ENCODE measurements at regions not wholly inside any gene's neighbourhood (a gene's known extent, or its start where the extent isn't known, plus 50 kb on each side); places are given as distances from the start of the nearest gene placed in this dataset.

- in situ Hi-C loops (cut with MboI; ENCODE audit: low pct_unique_long_range_greater_than_20kb in 2 of 9, low sequenced_read_pairs in 9 of 9, unreplicated experiment in 9 of 9): no loop called here
- 0 to 100% (median 82%) methylated on average over 1 to 2 of the region's 2 CpGs; no CpG with 5 or more reads in 2 of the 10 experiments for WGBS, 10 experiments
- H3K4me3 ChIP-seq: no peak overlapping the region
- no peak for ATAC-seq (replicated peaks in 6 of 8)
- H3K27ac ChIP-seq: no peak overlapping the region
- H3K4me1 ChIP-seq (replicated peaks in 1 of 2): no peaks in the 10 kb centered on the region
Measured at GRCh38 chr4:180261346-180261745, 1981.9 kb upstream of the TENM3 start.

DNA sequence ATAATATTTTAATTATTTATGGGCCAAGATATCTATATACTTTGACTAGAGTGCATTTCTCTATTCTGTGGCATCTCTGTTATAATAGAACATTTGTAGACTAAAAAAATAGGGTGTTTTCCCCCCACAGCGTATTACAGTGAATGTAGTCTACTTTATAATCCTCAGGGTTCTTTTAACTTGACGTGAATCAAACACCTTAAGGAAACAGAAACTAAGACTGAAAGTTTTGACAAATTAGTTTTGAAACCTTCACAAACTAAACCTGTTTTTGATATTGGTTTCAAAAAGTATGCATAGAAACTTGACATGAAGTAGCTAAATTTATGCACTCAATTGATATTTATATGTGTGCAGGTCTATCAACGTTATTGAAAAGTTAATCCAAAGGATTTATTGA lies 1963.1 kb upstream of the TENM3 start:
- Histone ChIP-seq H3K4me1 (replicated peaks in 1 of 2) (peaks cover 0 to 17% of the 10 kb centered on the region in 2 donors), H3K4me3 (no peak overlapping the region), H3K27ac (no peak overlapping the region)
- 5 to 100% (median 89%) methylated on average over 1 to 3 of the region's 3 CpGs; no CpG with 5 or more reads in 1 of the 10 experiments for WGBS, 10 experiments
- in situ Hi-C loops (cut with MboI; ENCODE audit: low pct_unique_long_range_greater_than_20kb in 2 of 9, low sequenced_read_pairs in 9 of 9, unreplicated experiment in 9 of 9): no loop called here
- no peak for ATAC-seq (replicated peaks in 6 of 8)

GRCh38 chr4:180280726-180281297 lies 1962.4 kb upstream of the TENM3 start:
- Histone ChIP-seq H3K4me3 (no peak overlapping the region), H3K4me1 (replicated peaks in 1 of 2) (peaks cover 0 to 17% of the 10 kb centered on the region in 2 donors), H3K27ac (no peak overlapping the region)
- 7 to 75% (median 50%) methylated on average over 3 to 6 of the region's 6 CpGs for WGBS, 10 experiments
- in situ Hi-C loops (cut with MboI; ENCODE audit: low pct_unique_long_range_greater_than_20kb in 2 of 9, low sequenced_read_pairs in 9 of 9, unreplicated experiment in 9 of 9): no loop called here
- ATAC-seq (replicated peaks in 6 of 8): peak in 6 of 8 experiments; percentile 42 to 82 (median 74)

GRCh38 chr4:180281724-180282123 lies 1961.5 kb upstream of the TENM3 start:
- peak in 4 of 8 experiments; percentile 47 to 92 (median 56) for ATAC-seq (replicated peaks in 6 of 8)
- H3K4me3 ChIP-seq: no peak overlapping the region
- in situ Hi-C loops (cut with MboI; ENCODE audit: low pct_unique_long_range_greater_than_20kb in 2 of 9, low sequenced_read_pairs in 9 of 9, unreplicated experiment in 9 of 9): no loop called here
- no peak overlapping the region for H3K27ac ChIP-seq
- peaks cover 0 to 17% of the 10 kb centered on the region in 2 donors for H3K4me1 ChIP-seq (replicated peaks in 1 of 2)
- 0 to 90% (median 33%) methylated on average over 1 to 3 of the region's 3 CpGs; no CpG with 5 or more reads in 1 of the 10 experiments for WGBS, 10 experiments

DNA sequence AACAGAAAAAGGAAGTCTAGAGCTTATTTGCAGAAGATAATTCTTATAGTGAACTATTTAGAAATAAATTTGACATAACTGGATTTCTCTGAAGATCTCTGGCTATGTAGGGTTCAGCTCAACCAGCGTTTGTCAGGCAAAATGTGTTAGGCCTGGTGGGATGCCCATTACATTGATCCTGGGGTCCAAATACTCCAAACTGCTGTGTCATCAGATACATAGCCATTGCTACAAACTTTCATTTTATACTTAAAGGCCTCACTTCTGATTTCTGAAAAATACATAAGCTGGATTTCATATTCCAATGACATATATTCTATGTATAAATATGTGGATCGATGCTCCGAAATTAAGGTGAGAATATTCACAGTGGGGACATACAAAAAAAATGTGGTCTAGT lies 1958.9 kb upstream of the TENM3 start:
- in situ Hi-C loops (cut with MboI; ENCODE audit: low pct_unique_long_range_greater_than_20kb in 2 of 9, low sequenced_read_pairs in 9 of 9, unreplicated experiment in 9 of 9): no loop called here
- no peak overlapping the region for H3K4me3 ChIP-seq
- peaks cover 0 to 17% of the 10 kb centered on the region in 2 donors for H3K4me1 ChIP-seq (replicated peaks in 1 of 2)
- no peak overlapping the region for H3K27ac ChIP-seq
- no peak for ATAC-seq (replicated peaks in 6 of 8)
- 0 to 83% (median 38%) methylated on average over 1 to 3 of the region's 3 CpGs; no CpG with 5 or more reads in 3 of the 10 experiments for WGBS, 10 experiments

DNA sequence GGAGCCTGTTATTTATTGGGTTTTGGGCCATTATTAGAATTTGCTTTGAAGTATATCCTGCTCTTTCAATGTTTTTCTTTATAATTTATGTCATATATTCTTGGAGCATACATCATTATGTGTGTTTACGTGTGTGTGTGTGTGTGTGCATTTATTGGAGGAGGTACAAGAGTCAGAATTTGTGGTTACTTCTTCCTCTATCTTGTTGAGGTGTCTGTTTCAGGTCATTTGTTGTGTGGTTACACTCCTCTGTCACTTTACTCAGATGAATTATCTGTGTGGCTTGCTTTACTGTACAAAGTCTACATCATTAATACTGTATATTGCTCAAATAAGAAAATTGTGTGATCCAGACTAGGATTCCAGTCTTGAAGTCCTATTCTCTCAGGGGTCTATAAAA lies 1957.4 kb upstream of the TENM3 start:
- no peak overlapping the region for H3K4me3 ChIP-seq
- peaks cover 0 to 14% of the 10 kb centered on the region in 2 donors for H3K4me1 ChIP-seq (replicated peaks in 1 of 2)
- 0 to 100% (median 53%) methylated on average over 1 of the region's 1 CpG; no CpG with 5 or more reads in 6 of the 10 experiments for WGBS, 10 experiments
- in situ Hi-C loops (cut with MboI; ENCODE audit: low pct_unique_long_range_greater_than_20kb in 2 of 9, low sequenced_read_pairs in 9 of 9, unreplicated experiment in 9 of 9): no loop called here
- H3K27ac ChIP-seq: no peak overlapping the region
- no peak for ATAC-seq (replicated peaks in 6 of 8)

GRCh38 chr4:180292339-180292738 lies 1950.9 kb upstream of the TENM3 start:
- in situ Hi-C loops (cut with MboI; ENCODE audit: low pct_unique_long_range_greater_than_20kb in 2 of 9, low sequenced_read_pairs in 9 of 9, unreplicated experiment in 9 of 9): no loop called here
- H3K4me3 ChIP-seq: no peak overlapping the region
- WGBS, 10 experiments: 0 to 100% (median 39%) methylated on average over 1 of the region's 1 CpG; no CpG with 5 or more reads in 2 of the 10 experiments
- no peak for ATAC-seq (replicated peaks in 6 of 8)
- H3K4me1 ChIP-seq (replicated peaks in 1 of 2): no peaks in the 10 kb centered on the region
- no peak overlapping the region for H3K27ac ChIP-seq

DNA sequence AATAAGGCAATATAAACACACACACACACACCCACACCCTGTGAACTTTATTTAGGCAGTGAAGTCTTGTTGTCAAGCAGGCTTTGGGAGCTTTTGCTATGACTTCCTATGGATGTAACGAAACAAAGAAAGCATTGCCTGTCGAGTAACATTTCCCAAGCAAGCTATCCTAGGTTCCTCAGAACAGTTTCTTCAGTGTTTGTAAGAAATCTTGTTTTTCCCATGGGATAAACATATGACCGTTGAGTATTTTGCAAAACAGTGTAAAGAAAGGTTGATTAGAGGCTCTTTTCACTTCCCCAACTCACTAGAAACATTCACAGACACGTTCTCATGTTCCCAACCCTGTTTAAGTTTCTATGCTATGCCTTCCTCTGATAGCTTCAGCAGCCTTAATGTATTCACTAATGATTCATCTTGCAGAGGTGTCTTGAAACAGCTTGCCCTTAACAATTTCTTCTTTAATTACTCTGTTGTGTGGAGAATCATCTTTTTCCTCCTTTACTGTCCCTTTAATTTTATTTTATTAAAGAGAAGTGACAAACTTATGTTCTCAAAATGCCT lies 1947.1 kb upstream of the TENM3 start:
- peak in 1 of 8 experiments; percentile 23 for ATAC-seq (replicated peaks in 6 of 8)
- in situ Hi-C loops (cut with MboI; ENCODE audit: low pct_unique_long_range_greater_than_20kb in 2 of 9, low sequenced_read_pairs in 9 of 9, unreplicated experiment in 9 of 9): no loop called here
- H3K4me1 ChIP-seq (replicated peaks in 1 of 2): no peaks in the 10 kb centered on the region
- WGBS, 10 experiments: 0 to 87% (median 41%) methylated on average over 1 to 4 of the region's 4 CpGs
- no peak overlapping the region for H3K27ac ChIP-seq
- H3K4me3 ChIP-seq: no peak overlapping the region

DNA sequence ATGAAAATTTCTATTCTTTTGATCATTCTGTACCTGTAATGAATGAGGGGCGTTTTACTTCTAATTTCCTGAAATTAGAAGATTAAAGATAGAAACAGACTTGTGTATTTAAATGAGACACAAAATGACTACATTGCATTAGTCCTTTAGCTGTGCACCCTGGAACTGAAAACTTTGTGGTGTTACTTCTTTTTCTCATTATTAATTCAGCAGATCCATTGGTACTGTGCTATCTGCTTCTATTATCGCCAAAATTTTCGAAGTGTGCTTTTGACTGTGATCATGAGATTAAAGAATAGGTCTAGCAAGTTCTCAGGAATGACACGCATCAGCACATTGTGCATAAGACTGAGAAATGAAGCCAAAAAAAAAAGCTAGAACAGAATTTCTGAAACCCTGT lies 1938.9 kb upstream of the TENM3 start:
- Histone ChIP-seq H3K4me1 (replicated peaks in 1 of 2) (no peaks in the 10 kb centered on the region), H3K4me3 (no peak overlapping the region), H3K27ac (no peak overlapping the region)
- 5 to 92% (median 49%) methylated on average over 3 to 4 of the region's 4 CpGs for WGBS, 10 experiments
- in situ Hi-C loops (cut with MboI; ENCODE audit: low pct_unique_long_range_greater_than_20kb in 2 of 9, low sequenced_read_pairs in 9 of 9, unreplicated experiment in 9 of 9): no loop called here
- ATAC-seq (replicated peaks in 6 of 8): no peak

GRCh38 chr4:180310616-180311015 lies 1932.6 kb upstream of the TENM3 start:
- no peak overlapping the region for H3K4me3 ChIP-seq
- 61 to 100% (median 95%) methylated on average over 1 to 3 of the region's 3 CpGs; no CpG with 5 or more reads in 1 of the 10 experiments for WGBS, 10 experiments
- ATAC-seq (replicated peaks in 6 of 8): no peak
- H3K27ac ChIP-seq: no peak overlapping the region
- H3K4me1 ChIP-seq (replicated peaks in 1 of 2): no peaks in the 10 kb centered on the region
- in situ Hi-C loops (cut with MboI; ENCODE audit: low pct_unique_long_range_greater_than_20kb in 2 of 9, low sequenced_read_pairs in 9 of 9, unreplicated experiment in 9 of 9): no loop called here

DNA sequence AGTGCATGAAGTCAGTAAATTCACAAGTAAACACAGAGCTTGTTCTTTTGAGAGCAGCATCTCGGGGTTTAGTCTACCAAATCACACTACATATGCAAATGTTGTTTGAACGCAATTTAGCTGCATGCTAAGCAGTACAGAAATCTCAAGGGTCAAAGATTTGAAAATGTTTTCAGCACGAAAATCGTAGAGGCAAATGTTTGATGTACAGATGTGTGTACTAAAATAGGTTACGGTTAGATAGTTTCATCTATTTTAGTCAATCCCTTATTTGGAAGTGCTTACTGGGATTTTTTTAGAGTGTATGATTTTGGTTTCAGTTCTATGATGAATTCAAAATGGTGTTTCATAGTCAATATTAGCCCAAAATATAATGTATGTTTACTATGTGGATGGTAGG lies 1928.2 kb upstream of the TENM3 start:
- no peak overlapping the region for H3K4me3 ChIP-seq
- H3K27ac ChIP-seq: no peak overlapping the region
- ATAC-seq (replicated peaks in 6 of 8): no peak
- 0 to 78% (median 55%) methylated on average over 1 to 5 of the region's 5 CpGs; no CpG with 5 or more reads in 3 of the 10 experiments for WGBS, 10 experiments
- in situ Hi-C loops (cut with MboI; ENCODE audit: low pct_unique_long_range_greater_than_20kb in 2 of 9, low sequenced_read_pairs in 9 of 9, unreplicated experiment in 9 of 9): no loop called here
- no peaks in the 10 kb centered on the region for H3K4me1 ChIP-seq (replicated peaks in 1 of 2)

DNA sequence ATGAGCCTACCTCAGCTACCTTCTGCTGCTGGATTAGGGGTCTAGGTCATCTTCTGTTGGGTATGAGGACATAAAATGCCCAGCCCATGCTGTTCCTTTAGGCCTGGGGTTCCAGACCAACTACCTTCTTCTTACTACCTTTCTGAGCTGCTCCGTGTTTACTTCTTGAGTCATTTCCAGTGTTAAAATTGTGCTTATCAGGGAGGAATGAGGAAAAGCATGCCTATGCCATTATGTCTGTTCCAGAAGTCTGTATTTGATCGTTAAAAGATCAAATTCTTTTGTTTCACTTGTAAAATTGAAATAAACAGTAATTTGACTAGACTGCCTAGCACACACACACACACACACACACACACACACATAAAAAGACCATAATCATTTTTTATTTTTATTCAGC lies 1912.7 kb upstream of the TENM3 start:
- in situ Hi-C loops (cut with MboI; ENCODE audit: low pct_unique_long_range_greater_than_20kb in 2 of 9, low sequenced_read_pairs in 9 of 9, unreplicated experiment in 9 of 9): no loop called here

GRCh38 chr4:180333162-180333561 lies 1910.0 kb upstream of the TENM3 start:
- H3K4me3 ChIP-seq: no peak overlapping the region
- no peaks in the 10 kb centered on the region for H3K4me1 ChIP-seq (replicated peaks in 1 of 2)
- peak in 2 of 8 experiments; percentile 30 to 64 for ATAC-seq (replicated peaks in 6 of 8)
- in situ Hi-C loops (cut with MboI; ENCODE audit: low pct_unique_long_range_greater_than_20kb in 2 of 9, low sequenced_read_pairs in 9 of 9, unreplicated experiment in 9 of 9): no loop called here
- WGBS, 10 experiments: 0 to 100% (median 90%) methylated on average over 2 to 4 of the region's 4 CpGs
- H3K27ac ChIP-seq: no peak overlapping the region

More for the DNA sequence above, 1912.7 kb upstream of the TENM3 start:
- H3K4me3 ChIP-seq: no peak overlapping the region
- 0 to 100% (median 83%) methylated on average over 1 to 2 of the region's 2 CpGs; no CpG with 5 or more reads in 1 of the 10 experiments for WGBS, 10 experiments
- no peak overlapping the region for H3K27ac ChIP-seq
- no peak for ATAC-seq (replicated peaks in 6 of 8)
- no peaks in the 10 kb centered on the region for H3K4me1 ChIP-seq (replicated peaks in 1 of 2)

DNA sequence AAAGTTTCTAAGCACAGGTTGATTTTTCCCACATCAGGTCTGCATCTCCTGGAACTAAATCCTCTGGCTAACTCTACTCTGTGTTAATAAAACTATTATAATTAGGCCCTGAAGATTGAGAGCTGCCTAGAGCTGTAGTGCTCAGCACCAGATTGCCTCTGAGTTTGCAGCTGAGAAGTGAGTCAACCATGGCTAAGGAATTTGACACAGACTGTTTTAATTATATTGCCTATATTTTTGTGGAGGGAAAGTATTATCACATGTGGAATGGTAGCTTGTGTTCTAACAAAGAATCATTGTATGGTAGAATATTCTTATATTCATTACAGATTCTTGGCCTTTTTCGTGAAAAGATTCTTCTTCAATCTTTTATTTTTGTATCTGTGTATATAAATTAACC lies 1907.6 kb upstream of the TENM3 start:
- in situ Hi-C loops (cut with MboI; ENCODE audit: low pct_unique_long_range_greater_than_20kb in 2 of 9, low sequenced_read_pairs in 9 of 9, unreplicated experiment in 9 of 9): no loop called here
- Histone ChIP-seq H3K27ac (no peak overlapping the region), H3K4me1 (replicated peaks in 1 of 2) (no peaks in the 10 kb centered on the region), H3K4me3 (no peak overlapping the region)
- no peak for ATAC-seq (replicated peaks in 6 of 8)
- WGBS, 10 experiments: 0 to 100% (median 38%) methylated on average over 1 of the region's 1 CpG; no CpG with 5 or more reads in 1 of the 10 experiments
